ENCODE measurements at regions not wholly inside any gene's neighbourhood (a gene's known extent, or its start where the extent isn't known, plus 50 kb on each side); places are given as distances from the start of the nearest gene placed in this dataset.

GRCh38 chr2:126752876-126753275 lies 96.9 kb downstream of the GYPC start:
- H3K4me3 Mint-ChIP-seq (ENCODE audit: low read depth) = no peak overlapping the region
- no peaks in the 10 kb centered on the region for H3K4me1 Mint-ChIP-seq (ENCODE audit: low read depth)
- no peaks in the 10 kb centered on the region for H3K9me3 Mint-ChIP-seq (ENCODE audit: low read depth)
- no peak for TF ChIP-seq CTCF (IDR thresholded peaks at IDR 0.05; ENCODE audit: unreplicated experiment)
- H3K27me3 Mint-ChIP-seq = peaks cover 10% of the 10 kb centered on the region
- H3K36me3 Mint-ChIP-seq (ENCODE audit: insufficient read depth) = no peaks in the 10 kb centered on the region
- DNase-seq (ENCODE audit: low spot score, unreplicated experiment) = no peak
- no peak overlapping the region for H3K27ac Mint-ChIP-seq

GRCh38 chr2:126753501-126754212 lies 97.7 kb downstream of the GYPC start:
- H3K36me3 Mint-ChIP-seq (ENCODE audit: insufficient read depth) = no peaks in the 10 kb centered on the region
- no peaks in the 10 kb centered on the region for H3K4me1 Mint-ChIP-seq (ENCODE audit: low read depth)
- H3K9me3 Mint-ChIP-seq (ENCODE audit: low read depth) = no peaks in the 10 kb centered on the region
- H3K27ac Mint-ChIP-seq = no peak overlapping the region
- no peak for DNase-seq (ENCODE audit: low spot score, unreplicated experiment)
- no peak for TF ChIP-seq CTCF (IDR thresholded peaks at IDR 0.05; ENCODE audit: unreplicated experiment)
- peaks cover 10% of the 10 kb centered on the region for H3K27me3 Mint-ChIP-seq
- H3K4me3 Mint-ChIP-seq (ENCODE audit: low read depth) = no peak overlapping the region

- no peak for TF ChIP-seq CTCF (IDR thresholded peaks at IDR 0.05; ENCODE audit: unreplicated experiment)
- Mint-ChIP-seq H3K27me3 (peaks cover 15% of the 10 kb centered on the region), H3K4me3 (ENCODE audit: low read depth) (no peak overlapping the region), H3K27ac (no peak overlapping the region), H3K4me1 (ENCODE audit: low read depth) (no peaks in the 10 kb centered on the region), H3K36me3 (ENCODE audit: insufficient read depth) (no peaks in the 10 kb centered on the region), H3K9me3 (ENCODE audit: low read depth) (no peaks in the 10 kb centered on the region)
- no peak for DNase-seq (ENCODE audit: low spot score, unreplicated experiment)
These were observed 98.5 kb downstream of the GYPC start for GRCh38 chr2:126754240-126755004.

- H3K27me3 Mint-ChIP-seq = peaks cover 15% of the 10 kb centered on the region
- no peak overlapping the region for H3K4me3 Mint-ChIP-seq (ENCODE audit: low read depth)
- H3K36me3 Mint-ChIP-seq (ENCODE audit: insufficient read depth) = no peaks in the 10 kb centered on the region
- no peaks in the 10 kb centered on the region for H3K4me1 Mint-ChIP-seq (ENCODE audit: low read depth)
- no peak for DNase-seq (ENCODE audit: low spot score, unreplicated experiment)
- no peaks in the 10 kb centered on the region for H3K9me3 Mint-ChIP-seq (ENCODE audit: low read depth)
- TF ChIP-seq CTCF (IDR thresholded peaks at IDR 0.05; ENCODE audit: unreplicated experiment) = no peak
- H3K27ac Mint-ChIP-seq = no peak overlapping the region
These were observed 100.2 kb downstream of the GYPC start for GRCh38 chr2:126756125-126756524.

GRCh38 chr2:126761256-126761980 lies 105.5 kb downstream of the GYPC start:
- Mint-ChIP-seq H3K4me1 (ENCODE audit: low read depth) (no peaks in the 10 kb centered on the region), H3K27me3 (peaks cover 11% of the 10 kb centered on the region), H3K9me3 (ENCODE audit: low read depth) (peaks cover 5% of the 10 kb centered on the region), H3K36me3 (ENCODE audit: insufficient read depth) (no peaks in the 10 kb centered on the region), H3K4me3 (ENCODE audit: low read depth) (no peak overlapping the region), H3K27ac (no peak overlapping the region)
- DNase-seq (ENCODE audit: low spot score, unreplicated experiment) = no peak
- TF ChIP-seq CTCF (IDR thresholded peaks at IDR 0.05; ENCODE audit: unreplicated experiment) = no peak

All from progenitor cell of endocrine pancreas (in vitro differentiated cells).